ENCODE measurements at regions not wholly inside any gene's neighbourhood (a gene's known extent, or its start where the extent isn't known, plus 50 kb on each side); places are given as distances from the start of the nearest gene placed in this dataset.

GRCh38 chr6:145475794-145476396 lies 259.4 kb downstream of the EPM2A start:
- DNase-seq: no peak

GRCh38 chr6:145480024-145480423 lies 255.3 kb downstream of the EPM2A start:
- no peak for DNase-seq

GRCh38 chr6:145483191-145483996 lies 251.9 kb downstream of the EPM2A start:
- no peak for DNase-seq

- no peak for DNase-seq
Observed at GRCh38 chr6:145485288-145485687, 250.0 kb downstream of the EPM2A start.

GRCh38 chr6:145486306-145486705 lies 249.0 kb downstream of the EPM2A start:
- DNase-seq: no peak

- DNase-seq: no peak
Observed at GRCh38 chr6:145489583-145489982, 245.7 kb downstream of the EPM2A start.

- no peak for DNase-seq
Observed at GRCh38 chr6:145490068-145490467, 245.3 kb downstream of the EPM2A start.

- DNase-seq: no peak
Observed at GRCh38 chr6:145491126-145491525, 244.2 kb downstream of the EPM2A start.

- DNase-seq: no peak
Observed at GRCh38 chr6:145497006-145497405, 238.3 kb downstream of the EPM2A start.

- DNase-seq: no peak
Observed at GRCh38 chr6:145498425-145498824, 236.9 kb downstream of the EPM2A start.

GRCh38 chr6:145502416-145502815 lies 232.9 kb downstream of the EPM2A start:
- DNase-seq: no peak

- DNase-seq: no peak
Observed at GRCh38 chr6:145506136-145506535, 229.2 kb downstream of the EPM2A start.

GRCh38 chr6:145506565-145506964 lies 228.8 kb downstream of the EPM2A start:
- DNase-seq: no peak

- no peak for DNase-seq
Observed at GRCh38 chr6:145507239-145507638, 228.1 kb downstream of the EPM2A start.

GRCh38 chr6:145508107-145508506 lies 227.2 kb downstream of the EPM2A start:
- DNase-seq: no peak

GRCh38 chr6:145517492-145517891 lies 217.8 kb downstream of the EPM2A start:
- DNase-seq: no peak

GRCh38 chr6:145525038-145525437 lies 210.3 kb downstream of the EPM2A start:
- DNase-seq: no peak

GRCh38 chr6:145529582-145529981 lies 205.7 kb downstream of the EPM2A start:
- DNase-seq: no peak

GRCh38 chr6:145530454-145530853 lies 204.9 kb downstream of the EPM2A start:
- no peak for DNase-seq

GRCh38 chr6:145531032-145531431 lies 204.3 kb downstream of the EPM2A start:
- peak; percentile 27 for DNase-seq

- DNase-seq: no peak
Observed at GRCh38 chr6:145531822-145532221, 203.5 kb downstream of the EPM2A start.

- no peak for DNase-seq
Observed at GRCh38 chr6:145532361-145532760, 203.0 kb downstream of the EPM2A start.

- no peak for DNase-seq
Observed at GRCh38 chr6:145534989-145535388, 200.3 kb downstream of the EPM2A start.

GRCh38 chr6:145538989-145539388 lies 196.3 kb downstream of the EPM2A start:
- no peak for DNase-seq

GRCh38 chr6:145539831-145540230 lies 195.5 kb downstream of the EPM2A start:
- DNase-seq: no peak
